GM12872 (cell line): ENCODE measurements at regions not wholly inside any gene's neighbourhood (a gene's known extent, or its start where the extent isn't known, plus 50 kb on each side); places are given as distances from the start of the nearest gene placed in this dataset.

ENCODE experiments used
- TF ChIP-seq, protein P1 (sequence below): IDR thresholded peaks from 3 replicates; pipeline ENCODE4 v1.5.1; 2011; ENCODE audit warnings: low read depth, mild to moderate bottlenecking, low read length, moderate library complexity; ENCODE audit not compliant: insufficient read depth

DNA sequence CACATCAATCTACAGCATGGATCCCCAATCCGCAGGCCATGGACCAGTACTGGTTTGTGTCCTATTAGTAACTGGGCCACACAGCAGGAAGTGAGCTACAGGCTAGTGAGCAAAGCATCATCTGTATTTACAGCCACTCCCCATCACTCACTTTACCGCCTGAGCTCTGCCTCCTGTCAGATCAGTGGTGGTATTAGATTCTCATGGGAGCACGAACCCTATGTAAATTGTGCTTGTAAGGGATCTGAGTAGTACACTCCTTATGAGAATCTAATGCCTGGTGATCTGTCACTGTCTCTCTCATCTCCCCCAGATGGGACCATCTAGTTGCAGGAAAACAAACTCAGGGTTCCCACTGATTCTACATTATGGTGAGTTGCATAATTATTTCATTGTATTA is 212.7 kb upstream of the FAM174A start:
- TF ChIP-seq, protein P1, sequence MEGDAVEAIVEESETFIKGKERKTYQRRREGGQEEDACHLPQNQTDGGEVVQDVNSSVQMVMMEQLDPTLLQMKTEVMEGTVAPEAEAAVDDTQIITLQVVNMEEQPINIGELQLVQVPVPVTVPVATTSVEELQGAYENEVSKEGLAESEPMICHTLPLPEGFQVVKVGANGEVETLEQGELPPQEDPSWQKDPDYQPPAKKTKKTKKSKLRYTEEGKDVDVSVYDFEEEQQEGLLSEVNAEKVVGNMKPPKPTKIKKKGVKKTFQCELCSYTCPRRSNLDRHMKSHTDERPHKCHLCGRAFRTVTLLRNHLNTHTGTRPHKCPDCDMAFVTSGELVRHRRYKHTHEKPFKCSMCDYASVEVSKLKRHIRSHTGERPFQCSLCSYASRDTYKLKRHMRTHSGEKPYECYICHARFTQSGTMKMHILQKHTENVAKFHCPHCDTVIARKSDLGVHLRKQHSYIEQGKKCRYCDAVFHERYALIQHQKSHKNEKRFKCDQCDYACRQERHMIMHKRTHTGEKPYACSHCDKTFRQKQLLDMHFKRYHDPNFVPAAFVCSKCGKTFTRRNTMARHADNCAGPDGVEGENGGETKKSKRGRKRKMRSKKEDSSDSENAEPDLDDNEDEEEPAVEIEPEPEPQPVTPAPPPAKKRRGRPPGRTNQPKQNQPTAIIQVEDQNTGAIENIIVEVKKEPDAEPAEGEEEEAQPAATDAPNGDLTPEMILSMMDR = no peak

DNA sequence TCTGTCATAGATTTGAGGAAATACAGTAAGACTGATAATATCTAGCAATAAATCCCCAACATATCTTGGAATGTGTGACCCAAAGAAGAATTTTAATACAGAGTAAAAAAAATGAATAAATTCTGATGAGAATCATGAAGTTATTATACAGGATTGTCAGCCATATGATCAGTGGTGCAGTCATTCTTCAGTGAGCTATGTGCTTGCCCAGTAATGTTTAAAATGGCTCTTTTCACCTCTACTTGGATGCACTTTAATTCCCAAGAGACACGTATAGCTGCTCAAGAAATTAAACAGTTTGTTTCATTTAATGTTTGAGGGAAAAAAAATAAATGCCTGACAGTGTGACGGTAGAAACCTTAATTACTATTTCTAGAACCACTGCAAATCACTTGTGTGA is 215.3 kb upstream of the FAM174A start:
- TF ChIP-seq, protein P1 = no peak

DNA sequence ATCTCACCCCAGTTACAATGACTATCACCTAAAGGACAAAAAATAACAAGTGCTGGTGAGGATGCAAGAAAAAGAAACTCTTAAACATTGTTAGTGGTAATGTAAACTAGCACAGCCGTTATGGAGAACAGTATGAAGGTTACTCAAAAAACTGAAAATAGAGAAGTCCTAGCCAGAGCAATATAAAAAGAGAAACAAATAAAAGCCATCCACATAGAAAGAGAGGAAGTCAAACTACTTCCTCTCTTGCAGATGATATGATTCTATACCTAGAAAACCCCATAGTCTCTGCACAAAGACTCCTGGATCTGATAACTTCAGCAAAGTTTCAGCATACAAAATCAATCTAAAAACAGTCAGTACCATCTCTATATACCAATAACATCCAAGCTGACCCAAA is 221.5 kb upstream of the FAM174A start:
- TF ChIP-seq, protein P1 = no peak

DNA sequence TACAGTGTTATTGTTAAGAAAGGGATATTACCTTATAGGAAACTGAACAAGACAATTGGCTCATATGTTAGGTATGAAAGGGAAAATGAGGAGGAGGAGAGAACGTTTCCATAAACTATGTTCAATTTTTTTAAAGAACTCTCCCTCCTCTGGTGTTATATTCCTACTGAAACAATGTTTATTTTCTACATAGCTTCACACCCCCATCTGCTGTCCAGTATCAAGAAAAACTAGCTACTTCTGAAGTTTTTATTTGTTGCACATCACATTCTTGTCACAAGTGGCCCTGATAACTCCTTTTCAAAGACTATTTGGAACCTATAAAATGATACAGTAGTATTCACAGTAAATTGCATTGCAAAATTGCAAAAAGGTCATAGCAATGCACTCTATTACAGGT is 223.4 kb upstream of the FAM174A start:
- TF ChIP-seq, protein P1 = no peak

DNA sequence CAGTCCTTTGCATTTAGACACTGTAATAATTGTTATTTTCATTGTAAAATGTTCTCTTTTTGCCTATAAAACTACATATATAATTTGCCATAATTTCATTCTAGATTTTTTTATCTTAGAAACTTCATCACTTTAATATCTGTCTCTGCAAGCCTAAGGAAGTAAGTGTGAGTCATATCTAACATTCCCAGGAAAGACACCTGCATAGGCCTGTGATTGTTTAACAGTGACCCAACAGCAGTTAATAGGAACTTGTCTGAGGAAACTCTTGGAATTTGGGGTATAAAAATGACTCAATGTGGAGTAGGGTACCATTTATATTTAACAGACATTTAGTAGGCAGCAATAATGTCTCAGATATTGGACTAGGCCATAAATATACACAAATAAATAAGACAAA is 229.2 kb upstream of the FAM174A start:
- TF ChIP-seq, protein P1 = no peak

DNA sequence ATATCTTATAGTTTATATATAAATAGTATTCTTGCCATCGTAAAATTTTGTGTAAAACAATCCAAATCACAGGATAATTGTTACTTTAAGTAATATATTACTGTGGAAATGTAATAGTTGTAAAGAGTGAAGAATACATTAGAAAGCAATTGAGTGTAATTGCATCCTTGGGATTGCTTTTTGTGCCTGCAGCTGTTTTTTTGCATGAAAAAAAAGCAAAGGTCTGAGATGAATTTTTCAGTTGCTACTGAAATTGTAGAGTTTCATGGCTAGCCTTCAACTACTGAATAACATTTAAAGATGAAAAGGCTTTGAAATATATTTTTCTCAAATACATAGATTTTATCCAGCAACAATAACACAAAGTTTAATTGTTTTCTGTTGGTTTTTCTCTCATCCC is 232.0 kb upstream of the FAM174A start:
- TF ChIP-seq, protein P1 = no peak

DNA sequence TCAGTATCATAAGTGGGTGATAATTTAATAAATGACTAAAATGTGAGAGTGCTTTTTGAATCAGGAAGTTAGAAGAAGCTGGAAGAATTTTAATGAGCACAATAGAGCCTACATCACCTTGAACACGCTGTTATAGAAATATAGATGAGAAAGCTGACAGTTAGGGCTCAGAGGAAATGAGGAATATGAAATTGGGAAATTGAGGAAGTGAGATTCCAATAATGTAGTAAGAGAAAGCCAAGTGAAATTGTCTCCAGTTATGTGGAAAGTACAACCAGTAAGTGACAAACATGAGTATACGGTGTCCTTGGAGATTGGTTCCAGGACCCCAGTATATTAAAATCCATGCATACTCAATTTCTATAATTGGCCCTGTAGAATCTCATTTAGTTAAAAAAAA is 235.9 kb upstream of the FAM174A start:
- TF ChIP-seq, protein P1 = no peak

DNA sequence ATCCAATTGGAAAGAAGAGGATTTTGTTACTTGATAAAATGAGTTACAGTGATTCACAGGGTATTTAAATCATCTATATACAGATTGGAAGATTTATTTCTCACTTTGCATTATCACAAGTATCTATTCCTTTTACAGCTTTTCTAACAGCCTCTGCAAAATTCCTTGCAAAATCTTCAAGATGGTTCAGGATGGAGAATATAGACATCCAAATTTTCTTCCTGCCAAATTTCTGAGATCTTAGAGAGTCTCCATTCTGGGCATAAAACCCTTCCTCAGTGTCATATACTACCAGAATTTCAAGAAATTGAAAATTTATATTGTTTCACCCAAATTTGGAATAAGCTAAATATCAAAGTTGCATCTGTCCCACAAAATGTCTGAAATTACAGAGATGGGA is 259.1 kb upstream of the FAM174A start:
- TF ChIP-seq, protein P1 = no peak
